ENCODE measurements at regions not wholly inside any gene's neighbourhood (a gene's known extent, or its start where the extent isn't known, plus 50 kb on each side); places are given as distances from the start of the nearest gene placed in this dataset.

- no peak overlapping the region for H3K27ac ChIP-seq (ENCODE audit: insufficient read depth in 1 of 2, low read depth in 1 of 2, low read length in 2 of 2, poor library complexity in 1 of 2, severe bottlenecking in 2 of 2)
- CTCF ChIA-PET = interaction anchor here (1.5 kb wide), 1 partner anchor 53 kb away, joined by 3 read pairs; no protein-coding TSS in a partner anchor
- no peak overlapping the region for H3K4me3 ChIP-seq (ENCODE audit: control insufficient read depth in 1 of 7, extremely low read depth in 1 of 7, insufficient read depth in 4 of 7, low read depth in 2 of 7, low read length in 6 of 7)
- no peaks in the 10 kb centered on the region for H3K36me3 ChIP-seq (ENCODE audit: control insufficient read depth in 4 of 4, insufficient read depth in 4 of 4, low read length in 3 of 4)
- peaks cover 5 to 35% (median 23%) of the 10 kb centered on the region in 4 experiments for H3K4me1 ChIP-seq (ENCODE audit: control extremely low read depth in 1 of 4, control insufficient read depth in 4 of 4, insufficient read depth in 4 of 4, low read length in 3 of 4)
- POLR2A ChIA-PET = no interaction called here
- WGBS (ENCODE audit: insufficient coverage) = no CpG with 5 or more reads among the region's 2 CpGs
- no peaks in the 10 kb centered on the region for H3K27me3 ChIP-seq (replicated peaks in 2 of 5; ENCODE audit: control insufficient read depth in 4 of 5, insufficient read depth in 5 of 5, low read length in 4 of 5)
- peaks cover 0 to 3% (median 0%) of the 10 kb centered on the region in 5 experiments for H3K9me3 ChIP-seq (ENCODE audit: control extremely low read depth in 1 of 5, control insufficient read depth in 4 of 5, insufficient read depth in 2 of 5, low read depth in 1 of 5, low read length in 4 of 5)
- DNase-seq = no peak
Measured at GRCh38 chr12:46445551-46446235, 73.1 kb upstream of the SLC38A2 start.

- WGBS (ENCODE audit: insufficient coverage) = no CpG with 5 or more reads among the region's 4 CpGs
- Histone ChIP-seq H3K4me3 (ENCODE audit: control insufficient read depth in 1 of 7, extremely low read depth in 1 of 7, insufficient read depth in 4 of 7, low read depth in 2 of 7, low read length in 6 of 7) (no peak overlapping the region), H3K4me1 (ENCODE audit: control extremely low read depth in 1 of 4, control insufficient read depth in 4 of 4, insufficient read depth in 4 of 4, low read length in 3 of 4) (peaks cover 4 to 29% (median 17%) of the 10 kb centered on the region in 4 experiments), H3K9me3 (ENCODE audit: control extremely low read depth in 1 of 5, control insufficient read depth in 4 of 5, insufficient read depth in 2 of 5, low read depth in 1 of 5, low read length in 4 of 5) (peaks cover 0 to 3% (median 0%) of the 10 kb centered on the region in 5 experiments), H3K27me3 (replicated peaks in 2 of 5; ENCODE audit: control insufficient read depth in 4 of 5, insufficient read depth in 5 of 5, low read length in 4 of 5) (no peaks in the 10 kb centered on the region), H3K27ac (ENCODE audit: insufficient read depth in 1 of 2, low read depth in 1 of 2, low read length in 2 of 2, poor library complexity in 1 of 2, severe bottlenecking in 2 of 2) (no peak overlapping the region), H3K36me3 (ENCODE audit: control insufficient read depth in 4 of 4, insufficient read depth in 4 of 4, low read length in 3 of 4) (no peaks in the 10 kb centered on the region)
- DNase-seq = no peak
- ChIA-PET POLR2A (no interaction called here), CTCF (interaction anchor here (0.6 to 1.4 kb wide), 2 partner anchors 15 to 888 kb away, joined by 3 to 4 read pairs; no protein-coding TSS in a partner anchor)
Measured at GRCh38 chr12:46445093-46445492, 72.5 kb upstream of the SLC38A2 start.

GRCh38 chr12:46443594-46444263, 71.2 kb upstream of the SLC38A2 start:
- Histone ChIP-seq H3K9me3 (ENCODE audit: control extremely low read depth in 1 of 5, control insufficient read depth in 4 of 5, insufficient read depth in 2 of 5, low read depth in 1 of 5, low read length in 4 of 5) (peaks cover 0 to 3% (median 0%) of the 10 kb centered on the region in 5 experiments), H3K4me3 (ENCODE audit: control insufficient read depth in 1 of 7, extremely low read depth in 1 of 7, insufficient read depth in 4 of 7, low read depth in 2 of 7, low read length in 6 of 7) (no peak overlapping the region), H3K36me3 (ENCODE audit: control insufficient read depth in 4 of 4, insufficient read depth in 4 of 4, low read length in 3 of 4) (no peaks in the 10 kb centered on the region), H3K27me3 (replicated peaks in 2 of 5; ENCODE audit: control insufficient read depth in 4 of 5, insufficient read depth in 5 of 5, low read length in 4 of 5) (no peaks in the 10 kb centered on the region), H3K27ac (ENCODE audit: insufficient read depth in 1 of 2, low read depth in 1 of 2, low read length in 2 of 2, poor library complexity in 1 of 2, severe bottlenecking in 2 of 2) (no peak overlapping the region), H3K4me1 (ENCODE audit: control extremely low read depth in 1 of 4, control insufficient read depth in 4 of 4, insufficient read depth in 4 of 4, low read length in 3 of 4) (peaks cover 4 to 19% (median 10%) of the 10 kb centered on the region in 4 experiments)
- no peak for DNase-seq
- ChIA-PET CTCF (interaction anchor here (1.4 kb wide), 1 partner anchor 16 kb away, joined by 4 read pairs; no protein-coding TSS in a partner anchor), POLR2A (no interaction called here)
- WGBS (ENCODE audit: insufficient coverage) = 60% methylated on average over 1 of the region's 3 CpGs

- POLR2A ChIA-PET = no interaction called here
- Histone ChIP-seq H3K4me1 (ENCODE audit: control extremely low read depth in 1 of 4, control insufficient read depth in 4 of 4, insufficient read depth in 4 of 4, low read length in 3 of 4) (peaks cover 4 to 19% (median 10%) of the 10 kb centered on the region in 4 experiments), H3K36me3 (ENCODE audit: control insufficient read depth in 4 of 4, insufficient read depth in 4 of 4, low read length in 3 of 4) (no peaks in the 10 kb centered on the region), H3K9me3 (ENCODE audit: control extremely low read depth in 1 of 5, control insufficient read depth in 4 of 5, insufficient read depth in 2 of 5, low read depth in 1 of 5, low read length in 4 of 5) (no peaks in the 10 kb centered on the region), H3K27ac (ENCODE audit: insufficient read depth in 1 of 2, low read depth in 1 of 2, low read length in 2 of 2, poor library complexity in 1 of 2, severe bottlenecking in 2 of 2) (no peak overlapping the region), H3K27me3 (replicated peaks in 2 of 5; ENCODE audit: control insufficient read depth in 4 of 5, insufficient read depth in 5 of 5, low read length in 4 of 5) (no peaks in the 10 kb centered on the region), H3K4me3 (ENCODE audit: control insufficient read depth in 1 of 7, extremely low read depth in 1 of 7, insufficient read depth in 4 of 7, low read depth in 2 of 7, low read length in 6 of 7) (no peak overlapping the region)
- CTCF ChIA-PET = interaction anchor here (1.3 kb wide), 1 partner anchor 12 kb away, joined by 4 read pairs; no protein-coding TSS in a partner anchor
- DNase-seq = no peak
- no CpG with 5 or more reads among the region's 2 CpGs for WGBS (ENCODE audit: insufficient coverage)
Measured at GRCh38 chr12:46442738-46443137, 70.2 kb upstream of the SLC38A2 start.

- H3K36me3 ChIP-seq (ENCODE audit: control insufficient read depth in 4 of 4, insufficient read depth in 4 of 4, low read length in 3 of 4) = no peaks in the 10 kb centered on the region
- ChIA-PET CTCF (interaction anchor here (1.3 kb wide), 1 partner anchor 12 kb away, joined by 4 read pairs; no protein-coding TSS in a partner anchor), POLR2A (no interaction called here)
- no peak overlapping the region for H3K27ac ChIP-seq (ENCODE audit: insufficient read depth in 1 of 2, low read depth in 1 of 2, low read length in 2 of 2, poor library complexity in 1 of 2, severe bottlenecking in 2 of 2)
- no peaks in the 10 kb centered on the region for H3K9me3 ChIP-seq (ENCODE audit: control extremely low read depth in 1 of 5, control insufficient read depth in 4 of 5, insufficient read depth in 2 of 5, low read depth in 1 of 5, low read length in 4 of 5)
- H3K27me3 ChIP-seq (replicated peaks in 2 of 5; ENCODE audit: control insufficient read depth in 4 of 5, insufficient read depth in 5 of 5, low read length in 4 of 5) = no peaks in the 10 kb centered on the region
- no peak overlapping the region for H3K4me3 ChIP-seq (ENCODE audit: control insufficient read depth in 1 of 7, extremely low read depth in 1 of 7, insufficient read depth in 4 of 7, low read depth in 2 of 7, low read length in 6 of 7)
- WGBS (ENCODE audit: insufficient coverage) = no CpG with 5 or more reads among the region's 3 CpGs
- H3K4me1 ChIP-seq (ENCODE audit: control extremely low read depth in 1 of 4, control insufficient read depth in 4 of 4, insufficient read depth in 4 of 4, low read length in 3 of 4) = peaks cover 4 to 19% (median 10%) of the 10 kb centered on the region in 4 experiments
- DNase-seq = no peak
Measured at GRCh38 chr12:46442239-46442638, 69.7 kb upstream of the SLC38A2 start.

- Histone ChIP-seq H3K27ac (ENCODE audit: insufficient read depth in 1 of 2, low read depth in 1 of 2, low read length in 2 of 2, poor library complexity in 1 of 2, severe bottlenecking in 2 of 2) (no peak overlapping the region), H3K36me3 (ENCODE audit: control insufficient read depth in 4 of 4, insufficient read depth in 4 of 4, low read length in 3 of 4) (no peaks in the 10 kb centered on the region), H3K27me3 (replicated peaks in 2 of 5; ENCODE audit: control insufficient read depth in 4 of 5, insufficient read depth in 5 of 5, low read length in 4 of 5) (no peaks in the 10 kb centered on the region), H3K4me1 (ENCODE audit: control extremely low read depth in 1 of 4, control insufficient read depth in 4 of 4, insufficient read depth in 4 of 4, low read length in 3 of 4) (peaks cover 0 to under 1% (median 0%) of the 10 kb centered on the region in 4 experiments), H3K9me3 (ENCODE audit: control extremely low read depth in 1 of 5, control insufficient read depth in 4 of 5, insufficient read depth in 2 of 5, low read depth in 1 of 5, low read length in 4 of 5) (no peaks in the 10 kb centered on the region), H3K4me3 (ENCODE audit: control insufficient read depth in 1 of 7, extremely low read depth in 1 of 7, insufficient read depth in 4 of 7, low read depth in 2 of 7, low read length in 6 of 7) (no peak overlapping the region)
- ChIA-PET CTCF (interaction anchor here (1.0 to 1.9 kb wide), 2 partner anchors 15 to 19 kb away, joined by 3 to 4 read pairs; no protein-coding TSS in a partner anchor), POLR2A (no interaction called here)
- DNase-seq = no peak
- WGBS (ENCODE audit: insufficient coverage) = 93% methylated on average over 3 of the region's 5 CpGs
Measured at GRCh38 chr12:46439793-46440511, 67.4 kb upstream of the SLC38A2 start.
